OCI-LY1 (cell line): ENCODE measurements at regions not wholly inside any gene's neighbourhood (a gene's known extent, or its start where the extent isn't known, plus 50 kb on each side); places are given as distances from the start of the nearest gene placed in this dataset.

ENCODE experiments used
- H2AFZ ChIP-seq: fragments of 200-600 bp; sonication (generic), shearing (Covaris generic); 2 replicates; pipeline ENCODE4 v1.6.0; 2014; ENCODE audit warnings: antibody characterized with exemption, mild to moderate bottlenecking, low read length
- H3F3A ChIP-seq: fragments of 200-600 bp; sonication (generic), shearing (Covaris generic); 2 replicates; pipeline ENCODE4 v1.6.0; 2014; ENCODE audit warnings: mild to moderate bottlenecking, antibody characterized with exemption, low read length, moderate library complexity; ENCODE audit not compliant: insufficient read depth
- H3K27ac ChIP-seq: fragments of 200-600 bp; sonication (generic); 2 replicates; pipeline ENCODE4 v1.5.1; 2014; ENCODE audit warnings: low read length, mixed run types, mild to moderate bottlenecking, low read depth; ENCODE audit not compliant: poor library complexity, severe bottlenecking
- H3K27me3 ChIP-seq: fragments of 200-600 bp; sonication (generic); 2 replicates; pipeline ENCODE4 v1.6.0; 2014; ENCODE audit warnings: antibody characterized with exemption, mild to moderate bottlenecking, low read length, moderate library complexity; ENCODE audit not compliant: insufficient read depth
- H3K36me3 ChIP-seq: fragments of 200-600 bp; sonication (generic); 2 replicates; pipeline ENCODE4 v1.6.1; 2014; ENCODE audit warnings: mild to moderate bottlenecking, antibody characterized with exemption, low read length, moderate library complexity, mixed read lengths; ENCODE audit not compliant: insufficient read depth
- H3K4me1 ChIP-seq: fragments of 200-600 bp; sonication (generic); 2 replicates; pipeline ENCODE4 v1.5.1; 2014; ENCODE audit warnings: mild to moderate bottlenecking, low read length, moderate library complexity; ENCODE audit not compliant: insufficient read depth, severe bottlenecking
- H3K4me2 ChIP-seq: fragments of 200-600 bp; sonication (generic), shearing (Covaris generic); 2 replicates; pipeline ENCODE4 v1.6.1; 2014; ENCODE audit warnings: low read length
- H3K4me3 ChIP-seq: fragments of 200-600 bp; sonication (generic); 2 replicates; pipeline ENCODE4 v1.5.1; 2014; ENCODE audit warnings: low read length, low read depth, mild to moderate bottlenecking, mixed read lengths; ENCODE audit not compliant: poor library complexity, severe bottlenecking
- H3K79me2 ChIP-seq: fragments of 200-600 bp; shearing (Covaris generic); 2 replicates; pipeline ENCODE4 v1.6.1; 2016; ENCODE audit warnings: mixed run types, low read length, mixed read lengths; ENCODE audit not compliant: insufficient read depth
- H3K9ac ChIP-seq: fragments of 200-600 bp; sonication (generic), shearing (Covaris generic); 2 replicates; pipeline ENCODE4 v1.6.1; 2014; ENCODE audit warnings: mild to moderate bottlenecking, low read length, mixed read lengths
- H3K9me2 ChIP-seq: fragments of 200-600 bp; sonication (generic), shearing (Covaris generic); 2 replicates; pipeline ENCODE4 v1.6.1; 2014; ENCODE audit warnings: low read depth, mild to moderate bottlenecking, low read length, mixed read lengths
- H3K9me3 ChIP-seq: fragments of 200-600 bp; shearing (Covaris generic); 2 replicates; pipeline ENCODE4 v1.6.1; 2014; ENCODE audit warnings: low read length, mixed read lengths
- H4K20me1 ChIP-seq: fragments of 200-600 bp; sonication (generic), shearing (Covaris generic); 2 replicates; pipeline ENCODE4 v1.6.0; 2016; ENCODE audit warnings: mild to moderate bottlenecking, low read length; ENCODE audit not compliant: insufficient read depth
- CTCF ChIP-seq: fragments of 200-600 bp; sonication (generic), shearing (Covaris generic); IDR thresholded peaks from 2 replicates; pipeline ENCODE4 v1.5.1; 2017; ENCODE audit warnings: mild to moderate bottlenecking, antibody characterized with exemption, low read length, moderate library complexity, mixed read lengths
- EZH2 ChIP-seq: fragments of 200-600 bp; sonication (generic), shearing (Covaris generic); IDR thresholded peaks from 2 replicates; pipeline ENCODE4 v1.8.0; 2017; ENCODE audit warnings: borderline replicate concordance, mixed run types, mild to moderate bottlenecking, antibody characterized with exemption, low read length, moderate library complexity, mixed read lengths

DNA sequence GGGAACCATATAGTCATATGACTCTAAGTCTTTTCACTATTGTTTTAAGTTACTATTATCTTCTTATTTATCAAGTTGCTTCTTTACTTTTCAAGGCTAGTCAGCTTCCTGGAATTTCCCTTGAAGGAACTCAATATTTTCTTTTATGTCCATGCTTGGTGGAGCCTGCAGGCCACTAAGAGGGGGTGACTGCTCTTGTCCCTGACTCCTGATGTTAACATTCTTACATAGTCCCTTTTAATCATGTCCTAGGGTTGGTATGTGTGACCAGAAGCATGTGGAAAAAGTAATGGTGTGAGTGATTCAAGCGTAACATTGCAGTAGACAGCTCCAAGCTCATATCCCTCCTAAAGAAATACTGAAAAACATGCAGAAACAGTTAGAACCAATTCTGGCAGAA lies 1536.2 kb upstream of the CDH9 start:
- H3K27ac ChIP-seq, result no peak overlapping the region
- no peaks in the 10 kb centered on the region for H3K36me3 ChIP-seq
- no peak overlapping the region for H3K4me2 ChIP-seq
- no peaks in the 10 kb centered on the region for H3K9me3 ChIP-seq
- no peaks in the 10 kb centered on the region for H3K79me2 ChIP-seq
- no peaks in the 10 kb centered on the region for H4K20me1 ChIP-seq
- no peaks in the 10 kb centered on the region for H3F3A ChIP-seq
- no peak overlapping the region for H3K4me3 ChIP-seq
- H3K4me1 ChIP-seq, result no peaks in the 10 kb centered on the region
- TF ChIP-seq CTCF, result no peak
- TF ChIP-seq EZH2, result no peak
- H3K9ac ChIP-seq, result no peak overlapping the region
- H3K27me3 ChIP-seq, result no peaks in the 10 kb centered on the region
- H3K9me2 ChIP-seq, result no peaks in the 10 kb centered on the region
- H2AFZ ChIP-seq, result no peak overlapping the region

DNA sequence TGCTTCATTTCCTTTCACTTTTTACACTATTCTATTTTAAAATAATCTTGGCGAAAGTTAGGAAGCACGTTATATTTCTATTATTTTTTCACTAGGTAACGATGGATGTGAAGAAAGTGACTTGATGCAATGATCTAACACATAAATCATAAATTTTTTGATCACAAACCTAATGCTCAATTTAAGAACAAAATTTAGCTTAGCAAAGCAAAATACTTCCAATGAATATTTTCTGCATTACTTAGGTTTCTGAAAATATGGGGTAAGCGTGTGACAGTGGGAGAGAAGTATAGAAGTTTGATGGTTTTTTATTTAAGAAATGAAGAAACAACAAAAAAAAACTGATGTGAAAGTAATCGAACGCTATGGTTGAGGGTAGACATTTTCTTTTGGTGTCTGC lies 1528.7 kb upstream of the CDH9 start:
- H3K9me2 ChIP-seq, result no peaks in the 10 kb centered on the region
- no peaks in the 10 kb centered on the region for H3F3A ChIP-seq
- no peak overlapping the region for H2AFZ ChIP-seq
- no peak overlapping the region for H3K27ac ChIP-seq
- TF ChIP-seq CTCF (no peak), EZH2 (no peak)
- no peaks in the 10 kb centered on the region for H3K36me3 ChIP-seq
- H3K4me1 ChIP-seq, result no peaks in the 10 kb centered on the region
- H4K20me1 ChIP-seq, result no peaks in the 10 kb centered on the region
- H3K27me3 ChIP-seq, result no peaks in the 10 kb centered on the region
- no peak overlapping the region for H3K9ac ChIP-seq
- H3K79me2 ChIP-seq, result no peaks in the 10 kb centered on the region
- H3K4me2 ChIP-seq, result no peak overlapping the region
- H3K4me3 ChIP-seq, result no peak overlapping the region
- no peaks in the 10 kb centered on the region for H3K9me3 ChIP-seq

- no peak overlapping the region for H3K27ac ChIP-seq
- TF ChIP-seq CTCF, result no peak
- TF ChIP-seq EZH2, result no peak
- no peaks in the 10 kb centered on the region for H3K36me3 ChIP-seq
- H4K20me1 ChIP-seq, result no peaks in the 10 kb centered on the region
- no peak overlapping the region for H3K9ac ChIP-seq
- H3K4me3 ChIP-seq, result no peak overlapping the region
- no peak overlapping the region for H3K4me2 ChIP-seq
- H3K9me3 ChIP-seq, result no peaks in the 10 kb centered on the region
- H2AFZ ChIP-seq, result no peak overlapping the region
- no peaks in the 10 kb centered on the region for H3K27me3 ChIP-seq
- H3F3A ChIP-seq, result no peaks in the 10 kb centered on the region
- no peaks in the 10 kb centered on the region for H3K4me1 ChIP-seq
- no peaks in the 10 kb centered on the region for H3K79me2 ChIP-seq
- H3K9me2 ChIP-seq, result no peaks in the 10 kb centered on the region
Measured at GRCh38 chr5:28561522-28561921, 1523.1 kb upstream of the CDH9 start.
